Mesendoderm (in vitro differentiated cells): ENCODE measurements at regions not wholly inside any gene's neighbourhood (a gene's known extent, or its start where the extent isn't known, plus 50 kb on each side); places are given as distances from the start of the nearest gene placed in this dataset.

ENCODE experiments used
- DNase-seq: peaks from one replicate; pipeline ENCODE4 v3.0.0; 2013
- H2AK5ac ChIP-seq: 2 replicates; pipeline ENCODE4 v1.6.1; 2013; ENCODE audit warnings: low read length, inconsistent platforms
- H2BK120ac ChIP-seq: 2 replicates; pipeline ENCODE4 v1.6.1; 2013; ENCODE audit warnings: low read depth, mild to moderate bottlenecking, low read length, moderate library complexity, mixed read lengths
- H2BK15ac ChIP-seq: replicated peaks from 2 replicates; pipeline ENCODE4 v1.6.1; 2013; ENCODE audit warnings: low read depth, mild to moderate bottlenecking, moderate library complexity
- H2BK5ac ChIP-seq: 2 replicates; pipeline ENCODE4 v1.6.1; 2013; ENCODE audit warnings: low read length, inconsistent platforms
- H3K18ac ChIP-seq: 2 replicates; pipeline ENCODE4 v1.6.1; 2013; ENCODE audit warnings: mild to moderate bottlenecking, low read length, mixed read lengths
- H3K23ac ChIP-seq: one replicate; pipeline ENCODE4 v1.6.1; 2013; ENCODE audit warnings: low read length
- H3K27ac ChIP-seq: 2 replicates; pipeline ENCODE4 v1.5.1; 2013; ENCODE audit warnings: low read depth, mild to moderate bottlenecking, inconsistent platforms, low read length, moderate library complexity
- H3K27me3 ChIP-seq: 2 replicates; pipeline ENCODE4 v1.6.1; 2013; ENCODE audit warnings: low read length, control low read depth, mild to moderate bottlenecking, inconsistent platforms; ENCODE audit not compliant: insufficient read depth, poor library complexity
- H3K36me3 ChIP-seq: 2 replicates; pipeline ENCODE4 v1.6.1; 2013; ENCODE audit warnings: low read length, inconsistent platforms; ENCODE audit not compliant: control insufficient read depth, insufficient read depth
- H3K4ac ChIP-seq: one replicate; pipeline ENCODE4 v1.6.1; 2013; ENCODE audit warnings: low read depth, mild to moderate bottlenecking, low read length, moderate library complexity
- H3K4me1 ChIP-seq: 2 replicates; pipeline ENCODE4 v1.6.1; 2013; ENCODE audit warnings: low read depth, low read length, inconsistent platforms; ENCODE audit not compliant: control insufficient read depth
- H3K4me2 ChIP-seq: 2 replicates; pipeline ENCODE4 v1.6.1; 2013; ENCODE audit warnings: low read length
- H3K4me3 ChIP-seq: 2 replicates; pipeline ENCODE4 v1.5.1; 2013; ENCODE audit warnings: mild to moderate bottlenecking, low read length
- H3K56ac ChIP-seq: one replicate; pipeline ENCODE4 v1.6.1; 2013; ENCODE audit warnings: low read length
- H3K79me1 ChIP-seq: 2 replicates; pipeline ENCODE4 v1.6.1; 2013; ENCODE audit warnings: low read length, inconsistent platforms
- H3K79me2 ChIP-seq: 2 replicates; pipeline ENCODE4 v1.6.1; 2013; ENCODE audit warnings: mild to moderate bottlenecking, low read length; ENCODE audit not compliant: control insufficient read depth, insufficient read depth
- H3K9ac ChIP-seq: 2 replicates; pipeline ENCODE4 v1.6.1; 2013; ENCODE audit warnings: low read length, inconsistent platforms
- H4K5ac ChIP-seq: one replicate; pipeline ENCODE4 v1.6.1; 2013; ENCODE audit warnings: low read length
- H4K8ac ChIP-seq: one replicate; pipeline ENCODE4 v1.6.1; 2013; ENCODE audit warnings: low read depth, mild to moderate bottlenecking, control low read depth, low read length, moderate library complexity
- WGBS: extraction: QIAGEN DNeasy Blood & Tissue Kit; methylation state at CpG from one replicate; pipeline ENCODE4 v1.1.7; 2013; ENCODE audit warnings: low lambda C conversion rate, missing lambda C conversion rate; ENCODE audit not compliant: insufficient coverage; ENCODE audit errors: extremely low coverage; 5-methylcytosine and 5-hydroxymethylcytosine counted together

DNA sequence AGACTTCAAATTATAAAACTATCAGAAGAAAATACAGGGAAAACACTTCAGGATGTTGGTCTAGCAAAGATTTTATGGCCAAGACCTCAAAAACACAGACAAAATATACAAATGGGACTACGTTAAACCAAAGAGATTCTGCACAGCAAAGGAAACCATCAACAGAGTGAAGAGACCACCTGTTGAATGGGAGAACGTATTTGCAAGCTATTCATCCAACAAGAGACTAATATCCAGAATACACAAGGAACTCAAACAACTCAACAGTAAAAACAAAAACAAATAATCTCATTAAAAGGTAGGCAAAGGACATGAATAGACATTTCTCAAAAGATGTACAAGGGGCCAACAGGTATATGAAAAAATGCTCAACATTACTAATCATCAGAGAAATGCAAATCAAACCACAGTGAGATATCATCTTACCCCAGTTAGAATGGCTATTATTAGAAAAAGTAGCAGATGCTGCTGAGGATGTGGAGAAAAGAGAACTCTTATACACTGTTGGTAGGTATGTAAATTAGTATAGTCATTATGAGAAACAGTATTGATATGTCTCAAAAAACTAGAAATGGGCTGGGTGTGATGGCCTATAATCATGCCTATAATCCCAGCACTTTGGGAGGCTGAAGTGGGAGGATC lies 112.6 kb downstream of the LRIG2 start:
- H2BK5ac ChIP-seq: no peak overlapping the region
- no peaks in the 10 kb centered on the region for H3K27me3 ChIP-seq
- no peaks in the 10 kb centered on the region for H3K4me1 ChIP-seq
- no peak for DNase-seq
- H3K79me2 ChIP-seq: no peaks in the 10 kb centered on the region
- no peak overlapping the region for H4K5ac ChIP-seq
- H3K56ac ChIP-seq: no peak overlapping the region
- no peak overlapping the region for H3K27ac ChIP-seq
- H3K79me1 ChIP-seq: no peaks in the 10 kb centered on the region
- no peak overlapping the region for H3K23ac ChIP-seq
- no peaks in the 10 kb centered on the region for H3K36me3 ChIP-seq
- H3K4ac ChIP-seq: no peak overlapping the region
- H3K4me2 ChIP-seq: no peak overlapping the region
- no CpG with 5 or more reads among the region's 2 CpGs for WGBS
- no peak overlapping the region for H2BK15ac ChIP-seq
- no peak overlapping the region for H4K8ac ChIP-seq
- no peak overlapping the region for H2AK5ac ChIP-seq
- H2BK120ac ChIP-seq: no peak overlapping the region
- H3K9ac ChIP-seq: no peak overlapping the region
- no peak overlapping the region for H3K18ac ChIP-seq
- no peak overlapping the region for H3K4me3 ChIP-seq

- WGBS: no CpG with 5 or more reads among the region's 3 CpGs
- H2BK120ac ChIP-seq: no peak overlapping the region
- DNase-seq: no peak
Measured at GRCh38 chr1:113190078-113190477, 117.1 kb downstream of the LRIG2 start.

GRCh38 chr1:113190930-113191329 lies 117.9 kb downstream of the LRIG2 start:
- Histone ChIP-seq H3K4me3 (no peak overlapping the region), H2BK120ac (no peak overlapping the region), H3K4me2 (no peak overlapping the region), H2AK5ac (no peak overlapping the region), H3K4me1 (no peaks in the 10 kb centered on the region), H2BK15ac (no peak overlapping the region), H3K23ac (no peak overlapping the region), H3K79me2 (no peaks in the 10 kb centered on the region), H4K8ac (no peak overlapping the region), H3K36me3 (no peaks in the 10 kb centered on the region), H3K56ac (no peak overlapping the region), H3K4ac (no peak overlapping the region), H3K9ac (no peak overlapping the region), H2BK5ac (no peak overlapping the region), H3K18ac (no peak overlapping the region), H4K5ac (no peak overlapping the region), H3K27ac (no peak overlapping the region), H3K79me1 (no peaks in the 10 kb centered on the region), H3K27me3 (no peaks in the 10 kb centered on the region)
- no peak for DNase-seq
- WGBS: no CpG with 5 or more reads among the region's 3 CpGs

More at GRCh38 chr1:113190078-113190477, 117.1 kb downstream of the LRIG2 start:
- H3K36me3 ChIP-seq: no peaks in the 10 kb centered on the region
- H2BK15ac ChIP-seq: no peak overlapping the region
- H3K9ac ChIP-seq: no peak overlapping the region
- no peaks in the 10 kb centered on the region for H3K27me3 ChIP-seq
- H3K27ac ChIP-seq: no peak overlapping the region
- no peak overlapping the region for H3K4me3 ChIP-seq
- no peaks in the 10 kb centered on the region for H3K79me2 ChIP-seq
- H2AK5ac ChIP-seq: no peak overlapping the region
- no peaks in the 10 kb centered on the region for H3K4me1 ChIP-seq
- no peaks in the 10 kb centered on the region for H3K79me1 ChIP-seq
- no peak overlapping the region for H3K18ac ChIP-seq
- no peak overlapping the region for H3K56ac ChIP-seq
- H3K23ac ChIP-seq: no peak overlapping the region
- no peak overlapping the region for H4K8ac ChIP-seq
- no peak overlapping the region for H3K4ac ChIP-seq
- H3K4me2 ChIP-seq: no peak overlapping the region
- no peak overlapping the region for H4K5ac ChIP-seq
- H2BK5ac ChIP-seq: no peak overlapping the region

DNA sequence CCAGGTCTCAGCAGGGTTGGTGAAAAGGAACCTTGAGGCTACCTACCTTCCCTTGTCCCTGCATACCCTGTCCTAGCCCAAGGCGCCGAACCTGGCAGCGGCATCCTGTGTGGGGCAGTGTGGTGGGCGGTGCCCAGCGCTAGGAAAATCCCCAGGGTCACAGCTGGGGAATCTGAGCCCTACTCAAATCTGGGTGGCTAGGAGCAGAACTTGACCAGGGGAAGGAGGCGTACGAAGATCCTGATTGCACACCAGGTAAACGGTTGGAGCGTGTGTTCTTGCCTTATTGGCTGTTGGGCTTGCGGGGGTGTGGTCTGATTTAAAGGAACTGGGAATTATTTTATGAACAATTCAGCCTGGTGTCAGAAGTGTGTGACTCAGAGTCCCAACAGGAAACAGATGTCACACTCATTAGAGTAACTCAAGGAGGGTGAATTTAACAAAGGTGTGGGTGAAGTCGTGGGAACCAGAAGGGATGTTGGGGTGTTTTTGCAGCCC lies 118.6 kb downstream of the LRIG2 start:
- H3K4ac ChIP-seq: no peak overlapping the region
- DNase-seq: no peak
- WGBS: no CpG with 5 or more reads among the region's 11 CpGs

GRCh38 chr1:113192242-113192641 lies 119.2 kb downstream of the LRIG2 start:
- Histone ChIP-seq H3K56ac (no peak overlapping the region), H4K8ac (no peak overlapping the region), H2AK5ac (no peak overlapping the region), H3K4me1 (no peaks in the 10 kb centered on the region), H3K18ac (no peak overlapping the region), H2BK120ac (no peak overlapping the region), H3K4me3 (no peak overlapping the region), H3K27ac (no peak overlapping the region), H3K36me3 (no peaks in the 10 kb centered on the region), H3K4me2 (no peak overlapping the region), H2BK5ac (no peak overlapping the region), H3K79me1 (no peaks in the 10 kb centered on the region), H3K27me3 (no peaks in the 10 kb centered on the region), H3K4ac (no peak overlapping the region), H4K5ac (no peak overlapping the region), H3K79me2 (no peaks in the 10 kb centered on the region), H2BK15ac (no peak overlapping the region), H3K23ac (no peak overlapping the region), H3K9ac (no peak overlapping the region)
- DNase-seq: no peak
- WGBS: no CpG with 5 or more reads among the region's 2 CpGs

More for the DNA sequence above, 118.6 kb downstream of the LRIG2 start:
- Histone ChIP-seq H3K18ac (no peak overlapping the region), H3K27ac (no peak overlapping the region), H3K36me3 (no peaks in the 10 kb centered on the region), H3K4me3 (no peak overlapping the region), H2AK5ac (no peak overlapping the region), H3K27me3 (no peaks in the 10 kb centered on the region), H2BK15ac (no peak overlapping the region), H3K56ac (no peak overlapping the region), H2BK120ac (no peak overlapping the region), H3K23ac (no peak overlapping the region), H3K4me2 (no peak overlapping the region), H3K79me2 (no peaks in the 10 kb centered on the region), H4K5ac (no peak overlapping the region), H2BK5ac (no peak overlapping the region), H3K4me1 (no peaks in the 10 kb centered on the region), H3K79me1 (no peaks in the 10 kb centered on the region), H4K8ac (no peak overlapping the region), H3K9ac (no peak overlapping the region)

DNA sequence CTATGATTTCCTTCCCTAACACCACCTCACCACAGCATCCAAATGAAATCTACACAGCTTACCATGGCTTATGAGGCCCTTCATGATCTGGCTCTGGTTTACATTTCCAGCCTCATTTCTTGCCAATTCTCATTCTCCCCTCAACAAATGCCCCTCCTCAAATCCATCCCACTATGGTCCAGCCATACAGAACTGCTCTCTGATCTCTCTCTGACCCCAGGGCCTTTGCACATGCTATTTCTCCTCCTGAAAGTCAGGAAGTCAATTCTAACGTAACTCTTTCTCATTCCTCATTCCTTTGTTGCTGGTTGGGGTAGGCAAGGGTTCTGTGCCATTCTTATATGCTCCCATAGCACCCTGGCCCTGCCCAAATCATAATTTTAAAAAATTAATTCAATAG lies 120.0 kb downstream of the LRIG2 start:
- no peak overlapping the region for H3K4me2 ChIP-seq
- H3K56ac ChIP-seq: no peak overlapping the region
- no peak overlapping the region for H3K9ac ChIP-seq
- H3K4me1 ChIP-seq: no peaks in the 10 kb centered on the region
- no peaks in the 10 kb centered on the region for H3K36me3 ChIP-seq
- no peak overlapping the region for H3K23ac ChIP-seq
- DNase-seq: no peak
- whole genome bisulfite sequencing: no CpG with 5 or more reads among the region's 1 CpG
- no peak overlapping the region for H3K4ac ChIP-seq
- H3K79me2 ChIP-seq: no peaks in the 10 kb centered on the region
- H2BK15ac ChIP-seq: no peak overlapping the region
- H3K79me1 ChIP-seq: no peaks in the 10 kb centered on the region
- no peak overlapping the region for H4K5ac ChIP-seq
- H2AK5ac ChIP-seq: no peak overlapping the region
- no peaks in the 10 kb centered on the region for H3K27me3 ChIP-seq
- H2BK120ac ChIP-seq: no peak overlapping the region
- H3K27ac ChIP-seq: no peak overlapping the region
- no peak overlapping the region for H2BK5ac ChIP-seq
- H4K8ac ChIP-seq: no peak overlapping the region
- H3K4me3 ChIP-seq: no peak overlapping the region
- H3K18ac ChIP-seq: no peak overlapping the region
